H9 (cell line): ENCODE measurements at regions not wholly inside any gene's neighbourhood (a gene's known extent, or its start where the extent isn't known, plus 50 kb on each side); places are given as distances from the start of the nearest gene placed in this dataset.

Experiments
- DNase-seq: peaks from one replicate; pipeline ENCODE4 v3.0.0-alpha.2; 2017
- H2AFZ ChIP-seq: one replicate; pipeline ENCODE4 v1.6.1; 2013; ENCODE audit warnings: mild to moderate bottlenecking, low read length, control low read depth, moderate library complexity
- H2AK5ac ChIP-seq: 2 replicates; pipeline ENCODE4 v1.6.1; 2013; ENCODE audit warnings: low read length, control low read depth, mixed read lengths; ENCODE audit not compliant: insufficient read length
- H2BK120ac ChIP-seq: one replicate; pipeline ENCODE4 v1.6.1; 2013; ENCODE audit warnings: low read depth, mild to moderate bottlenecking, low read length, control low read depth, inconsistent platforms; ENCODE audit not compliant: poor library complexity, severe bottlenecking
- H2BK12ac ChIP-seq: 2 replicates; pipeline ENCODE4 v1.6.1; 2013; ENCODE audit warnings: low read length, control low read depth, mixed read lengths, low read depth; ENCODE audit not compliant: insufficient read length
- H2BK15ac ChIP-seq: 2 replicates; pipeline ENCODE4 v1.6.1; 2013; ENCODE audit warnings: low read depth, low read length, control low read depth
- H2BK20ac ChIP-seq: one replicate; pipeline ENCODE4 v1.6.1; 2013; ENCODE audit warnings: low read depth, mild to moderate bottlenecking, low read length, control low read depth, inconsistent platforms; ENCODE audit not compliant: poor library complexity, severe bottlenecking
- H2BK5ac ChIP-seq: 2 replicates; pipeline ENCODE4 v1.6.1; 2013; ENCODE audit warnings: low read length, control low read depth, mixed read lengths; ENCODE audit not compliant: insufficient read length
- H3K14ac ChIP-seq: 2 replicates; pipeline ENCODE4 v1.6.1; 2013; ENCODE audit warnings: low read length, control low read depth; ENCODE audit not compliant: insufficient read depth
- H3K18ac ChIP-seq: 2 replicates; pipeline ENCODE4 v1.6.1; 2013; ENCODE audit warnings: low read depth, mild to moderate bottlenecking, mixed read lengths, low read length, control low read depth; ENCODE audit not compliant: insufficient read length
- H3K23ac ChIP-seq: 2 replicates; pipeline ENCODE4 v1.6.1; 2013; ENCODE audit warnings: low read length, control low read depth, mixed read lengths, low read depth; ENCODE audit not compliant: insufficient read length
- H3K23me2 ChIP-seq: 2 replicates; pipeline ENCODE4 v1.6.1; 2013; ENCODE audit warnings: low read depth, mild to moderate bottlenecking, mixed read lengths, low read length, control low read depth; ENCODE audit not compliant: insufficient read length, poor library complexity, severe bottlenecking
- H3K27ac ChIP-seq: 2 replicates; pipeline ENCODE4 v1.5.1; 2013; ENCODE audit warnings: low read length, control low read depth, mixed read lengths, low read depth; ENCODE audit not compliant: insufficient read length
- H3K27me3 ChIP-seq: 2 replicates; pipeline ENCODE4 v1.6.1; 2013; ENCODE audit warnings: low read length, control low read depth, inconsistent platforms; ENCODE audit not compliant: insufficient read depth
- H3K4ac ChIP-seq: 2 replicates; pipeline ENCODE4 v1.6.1; 2013; ENCODE audit warnings: low read depth, mild to moderate bottlenecking, control low read depth, inconsistent platforms, low read length, moderate library complexity
- H3K4me1 ChIP-seq: 2 replicates; pipeline ENCODE4 v1.6.1; 2013; ENCODE audit warnings: low read length, control low read depth, inconsistent platforms; ENCODE audit not compliant: insufficient read depth
- H3K4me2 ChIP-seq: 2 replicates; pipeline ENCODE4 v1.6.1; 2013; ENCODE audit warnings: low read length, control low read depth, mixed read lengths; ENCODE audit not compliant: insufficient read length, insufficient read depth
- H3K56ac ChIP-seq: 2 replicates; pipeline ENCODE4 v1.6.1; 2013; ENCODE audit warnings: low read depth, mild to moderate bottlenecking, mixed read lengths, low read length, control low read depth; ENCODE audit not compliant: insufficient read length
- H3K79me1 ChIP-seq: 2 replicates; pipeline ENCODE4 v1.6.1; 2013; ENCODE audit warnings: low read depth, mild to moderate bottlenecking, moderate library complexity, low read length, control low read depth, inconsistent platforms; ENCODE audit not compliant: insufficient read depth, poor library complexity, severe bottlenecking
- H3K79me2 ChIP-seq: 2 replicates; pipeline ENCODE4 v1.6.1; 2013; ENCODE audit warnings: low read length, control low read depth, inconsistent platforms; ENCODE audit not compliant: insufficient read depth
- H3K9ac ChIP-seq: 2 replicates; pipeline ENCODE4 v1.6.1; 2013; ENCODE audit warnings: low read length, control low read depth, mixed read lengths; ENCODE audit not compliant: insufficient read length; ENCODE audit errors: extremely low read depth
- H3K9me3 ChIP-seq: one replicate; pipeline ENCODE4 v1.6.1; 2013; ENCODE audit warnings: low read depth, low read length, inconsistent platforms; ENCODE audit not compliant: control insufficient read depth
- H3T11ph ChIP-seq: one replicate; pipeline ENCODE4 v1.6.1; 2013; ENCODE audit warnings: mild to moderate bottlenecking, low read length, control low read depth, inconsistent platforms
- H4K20me1 ChIP-seq: one replicate; pipeline ENCODE4 v1.6.1; 2013; ENCODE audit not compliant: control insufficient read depth, insufficient read length, insufficient read depth
- H4K5ac ChIP-seq: 2 replicates; pipeline ENCODE4 v1.6.1; 2013; ENCODE audit warnings: low read depth, mild to moderate bottlenecking, mixed read lengths, low read length, control low read depth; ENCODE audit not compliant: insufficient read length
- H4K8ac ChIP-seq: replicated peaks from 2 replicates; pipeline ENCODE4 v1.6.1; 2013; ENCODE audit warnings: low read length, control low read depth, mixed read lengths, low read depth; ENCODE audit not compliant: insufficient read length
- H4K91ac ChIP-seq: 2 replicates; pipeline ENCODE4 v1.6.1; 2013; ENCODE audit warnings: low read depth, mild to moderate bottlenecking, moderate library complexity, mixed read lengths, low read length, control low read depth; ENCODE audit not compliant: insufficient read length
- H3K27ac Mint-ChIP-seq, 3 experiments: 2 replicates in 2 of 3; 3 replicates in 1 of 3; pipeline ENCODE4 v1.8.0; 2020 to 2021; ENCODE audit warnings: mixed read lengths in 3 of 3, mild to moderate bottlenecking in 1 of 3, moderate library complexity in 1 of 3
- H3K27me3 Mint-ChIP-seq: 2 replicates; pipeline ENCODE4 v1.8.0; 2021; ENCODE audit warnings: low read depth, mild to moderate bottlenecking, moderate library complexity, mixed read lengths
- H3K36me3 Mint-ChIP-seq, 3 experiments: 2 replicates in 2 of 3; 3 replicates in 1 of 3; pipeline ENCODE4 v1.8.0; 2020 to 2021; ENCODE audit warnings: low read depth in 3 of 3, mixed read lengths in 3 of 3; ENCODE audit not compliant: insufficient read depth in 1 of 3
- H3K4me1 Mint-ChIP-seq, 2 experiments: 2 replicates each; pipeline ENCODE4 v1.8.0; 2020; ENCODE audit warnings: mixed read lengths in 2 of 2
- H3K4me3 Mint-ChIP-seq, 2 experiments: 2 replicates in 1 of 2; 3 replicates in 1 of 2; pipeline ENCODE4 v1.8.0; 2020 to 2021; ENCODE audit warnings: mild to moderate bottlenecking in 2 of 2, mixed read lengths in 2 of 2, moderate library complexity in 1 of 2
- H3K9me3 Mint-ChIP-seq, 2 experiments: 2 replicates in 1 of 2; 3 replicates in 1 of 2; pipeline ENCODE4 v1.8.0; 2020; ENCODE audit warnings: mild to moderate bottlenecking in 2 of 2, mixed read lengths in 2 of 2, moderate library complexity in 1 of 2
- CTCF ChIP-seq: fragments of 200-600 bp; sonication (generic); conservative IDR thresholded peaks from 3 replicates; pipeline ENCODE4 v1.8.0; 2021; ENCODE audit warnings: antibody characterized with exemption, mild to moderate bottlenecking
- WGBS: extraction: QIAGEN DNeasy Blood & Tissue Kit; methylation state at CpG from one replicate; pipeline ENCODE4 v1.1.7; 2013; ENCODE audit warnings: missing lambda C conversion rate, low lambda C conversion rate, mixed read lengths; ENCODE audit not compliant: insufficient read length; ENCODE audit errors: extremely low coverage; 5-methylcytosine and 5-hydroxymethylcytosine counted together

DNA sequence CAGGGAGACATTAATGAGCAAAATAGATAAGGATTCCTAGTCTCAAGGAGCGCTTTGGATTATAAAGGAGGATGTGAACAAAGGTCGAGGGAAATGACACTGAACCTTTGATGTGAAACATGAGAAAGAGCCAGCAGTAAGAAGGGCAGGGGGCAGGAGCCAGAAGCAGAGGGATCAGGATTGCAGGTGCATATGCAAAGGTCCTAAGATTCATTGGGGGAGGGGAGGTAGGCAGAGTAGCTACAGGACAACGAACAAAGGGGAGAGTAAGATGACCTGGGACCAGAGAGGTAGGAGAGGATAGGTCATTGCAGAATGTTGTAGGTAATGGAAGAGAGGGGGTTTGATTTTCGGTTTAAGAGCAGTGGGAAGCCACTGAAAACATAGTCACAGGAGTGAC is 129.2 kb upstream of the TRPM3 start:
- whole genome bisulfite sequencing: no CpG with 5 or more reads among the region's 4 CpGs
- H2AFZ ChIP-seq: no peak overlapping the region
- Mint-ChIP-seq H3K27me3 (no peaks in the 10 kb centered on the region), H3K36me3 (peaks cover 0 to 4% (median 0%) of the 10 kb centered on the region in 3 experiments; a peak in 2 of 7 replicates), H3K27ac (peak overlapping the region; percentile 24 to 93 (median 83); a peak in 5 of 7 replicates), H3K4me3 (peak overlapping the region in 1 of 2 experiments; percentile 48; a peak in 3 of 5 replicates), H3K4me1 (peaks cover 30 to 41% of the 10 kb centered on the region in 2 experiments), H3K9me3 (peaks cover 0 to 4% of the 10 kb centered on the region in 2 experiments; a peak in 1 of 5 replicates)
- no peak overlapping the region for H3K9ac ChIP-seq
- H3K23me2 ChIP-seq: no peaks in the 10 kb centered on the region
- H2BK120ac ChIP-seq: no peak overlapping the region
- no peaks in the 10 kb centered on the region for H3K79me1 ChIP-seq
- no peak overlapping the region for H3K14ac ChIP-seq
- no peak overlapping the region for H3K27ac ChIP-seq
- no peak overlapping the region for H3K23ac ChIP-seq
- no peak for TF ChIP-seq CTCF
- H3K9me3 ChIP-seq: no peaks in the 10 kb centered on the region
- H4K20me1 ChIP-seq: no peaks in the 10 kb centered on the region
- H3K79me2 ChIP-seq: no peaks in the 10 kb centered on the region
- no peak overlapping the region for H2BK15ac ChIP-seq
- peak; percentile 86 for DNase-seq
- H3K4ac ChIP-seq: no peak overlapping the region
- H3K56ac ChIP-seq: no peak overlapping the region
- peak overlapping the region; percentile 20 for H3K4me2 ChIP-seq
- no peak overlapping the region for H2AK5ac ChIP-seq
- H3T11ph ChIP-seq: no peak overlapping the region
- H4K5ac ChIP-seq: no peak overlapping the region
- peaks cover 2% of the 10 kb centered on the region for H3K4me1 ChIP-seq
- H4K91ac ChIP-seq: no peak overlapping the region
- H2BK5ac ChIP-seq: no peak overlapping the region
- no peak overlapping the region for H2BK20ac ChIP-seq
- no peaks in the 10 kb centered on the region for H3K27me3 ChIP-seq
- no peak overlapping the region for H4K8ac ChIP-seq
- no peak overlapping the region for H3K18ac ChIP-seq
- H2BK12ac ChIP-seq: no peak overlapping the region
